ENCODE measurements at regions not wholly inside any gene's neighbourhood (a gene's known extent, or its start where the extent isn't known, plus 50 kb on each side); places are given as distances from the start of the nearest gene placed in this dataset.

DNA sequence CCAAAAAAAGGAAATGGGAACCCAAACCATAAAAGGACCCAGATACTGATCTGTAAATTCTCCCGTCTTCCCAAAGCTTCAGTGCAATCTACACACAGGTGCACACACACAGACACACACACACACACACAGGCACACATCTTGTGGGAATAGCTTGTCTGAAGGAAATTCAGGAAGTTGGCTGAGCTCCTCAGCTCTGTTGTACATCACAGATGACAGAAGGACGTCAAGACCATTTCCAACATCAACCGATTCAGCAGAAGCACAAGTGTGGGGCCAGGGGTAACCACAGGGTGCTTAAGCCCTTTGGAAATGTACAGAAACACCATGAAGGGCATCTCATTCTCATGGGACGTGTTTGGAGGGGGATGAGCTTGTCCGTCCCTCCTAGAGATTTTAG, 498.1 kb upstream of the PSMD7 start:
- DNase-seq = no peak

DNA sequence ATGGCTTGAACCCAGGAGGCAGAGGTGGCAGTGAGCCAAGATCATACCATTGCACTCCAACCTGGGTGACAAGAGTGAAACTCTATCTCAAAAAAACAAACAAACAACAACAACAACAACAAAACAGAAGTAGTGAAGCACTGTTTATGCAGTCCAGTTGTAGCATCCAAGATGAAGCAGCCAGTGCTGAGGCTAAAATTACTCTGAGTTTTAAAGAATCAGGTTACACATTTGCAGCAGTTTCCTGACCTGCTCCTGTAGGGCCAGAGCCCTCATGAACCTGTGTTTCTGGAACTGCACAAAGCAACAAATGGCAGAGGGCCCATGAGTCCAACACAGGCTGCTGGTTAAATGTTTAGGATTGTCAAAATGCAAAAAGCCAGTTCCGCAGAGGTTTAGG, 499.5 kb upstream of the PSMD7 start:
- no peak for DNase-seq

GRCh38 chr16:73796241-73796640, 500.4 kb upstream of the PSMD7 start:
- DNase-seq = no peak

DNA sequence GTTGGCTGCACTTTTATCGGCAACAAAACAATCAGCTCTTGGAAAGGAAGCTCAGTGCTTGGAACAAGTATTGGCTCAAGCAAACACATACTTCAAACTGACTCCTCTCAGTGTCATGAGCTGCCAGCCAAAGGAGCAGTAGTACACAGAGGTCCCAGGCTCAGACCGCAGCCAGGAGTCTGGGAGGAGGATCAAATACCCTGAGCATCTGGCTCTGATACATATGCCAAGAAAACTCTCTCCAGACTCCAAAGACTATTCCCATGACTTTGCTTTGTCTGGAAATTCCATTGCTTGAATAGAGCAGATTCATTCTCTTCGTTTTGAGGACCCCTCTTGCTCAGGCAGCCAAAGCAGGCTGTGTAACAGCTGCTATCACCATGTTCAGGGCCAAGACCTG, 501.6 kb upstream of the PSMD7 start:
- DNase-seq = no peak

DNA sequence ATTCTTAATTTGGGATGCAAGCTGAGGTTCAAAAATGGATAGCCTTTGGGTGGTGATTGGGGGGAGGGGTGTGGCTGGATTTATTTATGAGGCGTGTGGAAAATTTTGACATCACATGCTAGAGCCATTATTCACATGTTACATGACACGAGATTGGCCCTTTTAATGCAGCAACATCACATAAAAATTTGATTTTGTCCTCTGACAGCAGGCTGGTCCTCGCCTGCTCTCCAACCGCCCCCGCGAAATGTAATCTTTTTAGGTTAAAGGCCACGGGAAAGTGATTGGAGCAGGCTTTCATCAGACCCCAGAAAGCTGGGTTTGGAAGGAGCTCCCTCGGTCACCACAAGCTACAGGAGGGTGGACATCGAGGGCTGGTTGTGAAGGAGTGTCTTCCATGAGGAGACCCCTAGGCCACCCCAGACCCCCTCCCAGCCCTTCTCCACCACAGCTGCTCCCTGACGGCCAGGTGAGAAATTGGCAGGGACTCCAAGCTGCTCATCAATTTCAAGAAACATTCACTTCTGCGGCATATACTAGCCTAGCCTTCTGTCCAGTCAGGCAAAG, 502.7 kb upstream of the PSMD7 start:
- no peak for DNase-seq

DNA sequence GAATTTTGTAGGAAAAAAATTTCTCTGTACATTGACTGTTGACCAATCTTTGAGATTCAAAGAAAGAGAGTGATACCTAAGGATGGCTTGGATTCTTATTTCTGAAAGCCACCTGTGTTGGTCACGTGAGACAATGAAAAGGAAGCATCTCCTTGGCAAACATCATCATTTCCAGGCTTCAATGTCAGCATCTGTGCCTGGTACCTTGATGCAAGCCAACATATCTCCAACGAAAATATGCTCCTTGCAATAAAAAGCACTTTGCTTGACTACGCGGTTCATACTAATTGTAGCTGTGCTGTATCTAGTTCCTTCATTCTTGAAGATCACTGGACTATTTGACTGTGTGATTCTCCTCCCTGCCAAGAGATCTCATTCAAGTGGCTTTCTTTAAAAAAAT, 503.4 kb upstream of the PSMD7 start:
- no peak for DNase-seq

- no peak for DNase-seq
These were observed 504.2 kb upstream of the PSMD7 start for GRCh38 chr16:73792199-73793020.

DNA sequence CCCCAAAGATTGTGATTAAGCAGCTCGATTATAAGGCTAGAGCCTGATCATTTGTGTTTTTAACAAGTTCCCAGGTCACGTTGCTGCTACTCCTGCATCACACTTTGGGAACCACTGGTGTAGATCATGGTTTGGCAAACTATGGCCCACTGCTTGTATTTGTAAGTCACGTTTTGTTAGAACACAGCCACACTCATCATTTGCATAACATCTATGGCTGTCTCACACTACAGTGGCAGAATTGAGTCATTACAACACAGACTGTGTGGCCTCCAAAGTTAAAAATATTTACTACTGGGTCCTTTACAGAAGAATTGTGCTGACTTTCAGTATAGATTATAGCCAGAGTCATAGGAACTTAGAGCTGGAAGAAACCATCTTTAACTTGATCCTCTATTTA, 515.3 kb upstream of the PSMD7 start:
- no peak for DNase-seq

DNA sequence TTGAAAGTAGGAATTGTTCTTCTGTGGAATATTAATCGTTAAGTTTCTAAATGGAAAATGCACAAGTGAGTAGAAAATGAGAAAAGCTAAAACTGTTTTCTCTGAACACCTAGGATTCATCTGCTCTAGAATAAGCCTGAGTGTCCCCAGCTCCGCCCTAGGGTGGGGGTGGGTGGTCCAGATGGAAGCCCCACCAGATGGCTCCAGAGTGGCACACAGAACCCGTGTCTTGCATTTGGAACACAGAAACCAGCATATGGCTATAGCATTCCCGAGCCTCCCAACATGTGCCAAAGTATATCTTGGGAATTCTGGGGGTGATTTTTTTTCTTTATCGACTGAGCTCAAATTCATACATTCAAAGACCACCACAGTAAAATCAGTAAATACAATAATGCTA, 517.7 kb upstream of the PSMD7 start:
- no peak for DNase-seq

- DNase-seq = no peak
These were observed 520.7 kb upstream of the PSMD7 start for GRCh38 chr16:73775841-73776388.

GRCh38 chr16:73771196-73772064, 525.2 kb upstream of the PSMD7 start:
- DNase-seq = no peak

- DNase-seq = no peak
These were observed 527.8 kb upstream of the PSMD7 start for GRCh38 chr16:73768786-73769203.

DNA sequence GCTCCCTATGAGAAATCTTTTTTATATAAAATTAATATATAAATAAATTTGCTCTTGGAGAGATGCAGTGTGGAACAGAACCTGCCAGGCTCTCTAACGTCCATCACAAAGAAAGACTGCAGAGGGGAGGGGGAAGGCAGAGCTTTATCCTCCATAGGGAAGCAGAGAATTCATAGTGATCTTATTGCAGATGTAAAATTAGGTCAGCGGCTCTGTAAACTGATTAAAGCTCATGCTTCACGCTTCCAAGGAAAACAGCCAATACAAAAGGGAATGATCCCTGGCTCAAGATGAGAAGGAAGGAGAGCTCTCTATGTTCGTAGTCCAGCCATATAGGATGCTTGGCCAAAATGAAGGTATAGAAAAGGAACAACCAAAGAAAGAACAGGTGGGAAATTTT, 532.3 kb upstream of the PSMD7 start:
- DNase-seq = no peak

DNA sequence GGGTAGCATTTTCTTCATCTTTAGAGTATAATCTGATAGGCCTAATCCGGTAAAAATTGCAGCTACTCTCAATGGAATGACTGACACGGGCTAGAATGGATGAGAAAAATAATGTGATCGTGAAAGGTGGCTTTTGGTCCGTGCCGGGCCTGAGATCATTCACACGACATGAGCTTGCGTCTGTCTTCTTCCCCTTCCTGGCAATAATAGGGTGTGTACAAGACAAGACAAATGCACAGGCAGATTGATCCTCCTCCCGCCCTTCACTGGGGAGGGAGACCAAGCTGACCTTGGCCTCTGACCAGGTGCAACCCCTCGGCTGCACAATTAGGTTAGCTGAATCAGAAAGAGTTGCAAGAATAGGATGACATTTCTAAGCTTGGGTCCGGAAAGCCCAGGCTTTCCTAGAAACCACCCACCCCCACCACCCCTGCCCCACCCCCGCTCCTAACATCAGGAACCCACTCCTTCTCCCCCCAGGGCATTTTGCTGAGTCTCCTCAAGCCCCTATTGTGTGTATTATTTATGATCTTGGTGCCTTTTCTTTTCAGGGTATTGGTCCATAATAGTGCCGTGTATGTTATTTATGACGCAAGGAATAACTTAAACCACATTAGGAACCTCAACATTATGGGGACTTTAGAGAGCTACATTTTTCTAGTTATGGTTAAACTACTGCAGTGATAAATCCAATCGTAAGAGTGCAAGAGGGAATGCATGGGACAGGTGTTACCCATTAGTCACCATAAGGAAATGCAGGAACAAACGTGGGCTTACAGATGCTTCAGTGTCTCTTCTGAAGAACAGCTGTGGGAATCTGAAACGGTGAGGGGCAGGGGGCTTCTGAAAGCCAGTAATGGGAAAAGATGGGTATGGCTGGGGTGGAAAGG, 540.1 kb upstream of the PSMD7 start:
- no peak for DNase-seq

- no peak for DNase-seq
These were observed 542.7 kb upstream of the PSMD7 start for GRCh38 chr16:73753931-73754330.

GRCh38 chr16:73750639-73751038, 546.0 kb upstream of the PSMD7 start:
- DNase-seq = no peak

DNA sequence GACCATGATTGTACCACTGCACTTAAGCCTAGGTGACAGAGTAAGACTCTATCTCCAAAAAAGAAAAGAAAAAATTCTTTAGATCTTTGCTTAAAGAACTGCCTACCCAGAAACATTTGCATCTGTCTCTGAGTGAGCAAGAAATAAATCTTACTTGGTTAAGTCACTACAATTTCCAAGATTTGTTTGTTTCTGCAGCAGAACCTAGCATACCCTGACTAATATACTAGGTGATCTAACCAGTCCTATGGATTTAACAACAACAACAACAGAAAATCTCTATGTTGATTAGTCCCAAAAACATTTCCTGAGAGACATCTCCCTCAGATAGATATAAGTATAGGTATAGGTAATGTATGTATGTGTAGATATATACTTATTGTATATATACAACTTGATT, 549.3 kb upstream of the PSMD7 start:
- no peak for DNase-seq

DNA sequence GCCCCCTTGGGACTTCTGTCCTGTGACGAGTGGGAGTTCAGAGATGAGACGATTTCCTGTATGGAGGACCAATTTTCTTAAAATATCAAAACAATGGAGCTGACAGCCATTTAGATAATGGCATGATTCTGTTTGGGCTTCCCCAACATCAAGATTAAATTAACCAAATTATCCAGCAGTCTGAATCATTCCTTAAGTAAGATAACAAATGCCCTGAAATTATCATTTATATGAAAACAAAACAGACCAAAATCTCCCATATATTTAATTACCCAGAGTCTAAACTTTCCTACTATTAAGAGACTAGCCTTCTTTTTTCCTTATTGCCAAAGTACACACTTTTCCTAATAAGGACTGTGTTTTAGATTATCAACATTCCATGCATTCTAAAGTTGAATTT, 550.1 kb upstream of the PSMD7 start:
- no peak for DNase-seq

- no peak for DNase-seq
These were observed 552.7 kb upstream of the PSMD7 start for GRCh38 chr16:73743665-73744496.

GRCh38 chr16:73739049-73739769, 557.4 kb upstream of the PSMD7 start:
- DNase-seq = no peak

GRCh38 chr16:73738266-73738665, 558.3 kb upstream of the PSMD7 start:
- no peak for DNase-seq

Data from CD4-positive, alpha-beta T cell treated with Interferon gamma for 1 hour (primary cell).